ENCODE measurements at regions not wholly inside any gene's neighbourhood (a gene's known extent, or its start where the extent isn't known, plus 50 kb on each side); places are given as distances from the start of the nearest gene placed in this dataset.

DNA sequence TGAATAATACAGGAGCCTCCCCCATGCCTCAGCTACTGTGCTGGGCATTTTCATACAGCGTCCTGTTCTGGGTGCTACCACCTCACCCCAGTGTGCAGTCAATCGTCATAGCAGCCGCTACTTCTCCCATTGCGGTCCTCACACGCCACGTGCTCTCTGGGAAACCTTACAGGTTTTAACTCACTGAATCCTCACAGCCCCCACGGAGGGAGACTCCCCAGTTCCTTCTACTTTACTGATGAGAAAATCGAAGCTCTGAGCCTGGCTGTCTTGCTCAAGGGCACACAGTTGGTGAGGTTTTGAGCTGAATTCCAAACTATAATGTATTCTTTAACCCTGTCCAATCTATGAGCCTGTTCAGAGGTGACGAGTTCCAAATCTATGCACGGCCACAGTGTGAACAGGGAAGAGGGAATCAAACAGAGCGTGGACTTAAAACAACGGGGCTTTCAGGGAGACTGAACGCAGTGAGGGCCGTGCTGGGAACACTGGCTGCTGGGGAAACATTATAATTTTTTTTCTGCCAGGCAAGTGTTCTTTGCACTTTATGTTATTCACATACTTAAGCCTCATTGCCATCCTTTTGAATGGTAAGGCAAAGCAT lies 421.5 kb downstream of the BRD1 start:
- Histone ChIP-seq H3K4me3 (no peak overlapping the region), H3K36me3 (no peaks in the 10 kb centered on the region), H3K27me3 (peaks cover 0 to 52% (median 0%) of the 10 kb centered on the region in 3 donors), H3K4me1 (no peaks in the 10 kb centered on the region), H3K27ac (no peak overlapping the region), H3K9me3 (peaks cover 0 to 9% (median 3%) of the 10 kb centered on the region in 4 donors)
- 61 to 71% (median 69%) methylated on average over 14 of the region's 14 CpGs for WGBS, 5 donors
- DNase-seq = peak in 1 of 2 donors; percentile 8
- TF ChIP-seq, protein P1, sequence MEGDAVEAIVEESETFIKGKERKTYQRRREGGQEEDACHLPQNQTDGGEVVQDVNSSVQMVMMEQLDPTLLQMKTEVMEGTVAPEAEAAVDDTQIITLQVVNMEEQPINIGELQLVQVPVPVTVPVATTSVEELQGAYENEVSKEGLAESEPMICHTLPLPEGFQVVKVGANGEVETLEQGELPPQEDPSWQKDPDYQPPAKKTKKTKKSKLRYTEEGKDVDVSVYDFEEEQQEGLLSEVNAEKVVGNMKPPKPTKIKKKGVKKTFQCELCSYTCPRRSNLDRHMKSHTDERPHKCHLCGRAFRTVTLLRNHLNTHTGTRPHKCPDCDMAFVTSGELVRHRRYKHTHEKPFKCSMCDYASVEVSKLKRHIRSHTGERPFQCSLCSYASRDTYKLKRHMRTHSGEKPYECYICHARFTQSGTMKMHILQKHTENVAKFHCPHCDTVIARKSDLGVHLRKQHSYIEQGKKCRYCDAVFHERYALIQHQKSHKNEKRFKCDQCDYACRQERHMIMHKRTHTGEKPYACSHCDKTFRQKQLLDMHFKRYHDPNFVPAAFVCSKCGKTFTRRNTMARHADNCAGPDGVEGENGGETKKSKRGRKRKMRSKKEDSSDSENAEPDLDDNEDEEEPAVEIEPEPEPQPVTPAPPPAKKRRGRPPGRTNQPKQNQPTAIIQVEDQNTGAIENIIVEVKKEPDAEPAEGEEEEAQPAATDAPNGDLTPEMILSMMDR (IDR thresholded peaks at IDR 0.05) = no peak
- TF ChIP-seq POLR2A (IDR thresholded peaks at IDR 0.05) (no peak), POLR2AphosphoS5 (IDR thresholded peaks at IDR 0.05) (no peak), EP300 (IDR thresholded peaks at IDR 0.05) (no peak)
- intact Hi-C loops (cut with DNase I; ENCODE audit: low total_unique reads) = no loop called here

DNA sequence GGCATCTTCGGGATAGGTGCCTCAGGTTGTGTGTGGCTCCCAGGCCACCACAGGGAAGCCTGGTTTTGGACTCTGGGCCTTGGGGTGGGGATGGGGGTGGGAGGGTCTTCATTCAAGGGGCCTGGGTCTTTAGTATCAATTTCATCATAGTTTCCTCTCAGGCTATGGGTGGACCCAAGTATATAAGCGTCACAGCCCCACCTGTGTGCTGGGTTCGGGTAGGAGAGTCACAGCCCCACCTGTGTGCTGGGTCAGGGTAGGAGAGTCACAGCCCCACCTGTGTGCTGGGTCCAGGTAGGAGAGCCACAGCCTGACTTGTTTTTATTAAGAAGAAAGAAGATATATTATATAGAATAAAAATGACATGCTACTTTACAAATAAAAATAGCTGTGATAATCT lies 422.1 kb downstream of the BRD1 start:
- Histone ChIP-seq H3K27me3 (peaks cover 0 to 53% (median 0%) of the 10 kb centered on the region in 3 donors), H3K27ac (no peak overlapping the region), H3K36me3 (no peaks in the 10 kb centered on the region), H3K4me1 (no peaks in the 10 kb centered on the region), H3K4me3 (no peak overlapping the region), H3K9me3 (peaks cover 0 to 9% (median 3%) of the 10 kb centered on the region in 4 donors)
- intact Hi-C loops (cut with DNase I; ENCODE audit: low total_unique reads) = no loop called here
- peak in 1 of 2 donors; percentile 8 for DNase-seq
- TF ChIP-seq, protein P1 (IDR thresholded peaks at IDR 0.05) = no peak
- no peak for TF ChIP-seq POLR2A (IDR thresholded peaks at IDR 0.05)
- TF ChIP-seq POLR2AphosphoS5 (IDR thresholded peaks at IDR 0.05) = no peak
- TF ChIP-seq EP300 (IDR thresholded peaks at IDR 0.05) = no peak
- WGBS, 5 donors = 56 to 86% (median 57%) methylated on average over 3 of the region's 3 CpGs

DNA sequence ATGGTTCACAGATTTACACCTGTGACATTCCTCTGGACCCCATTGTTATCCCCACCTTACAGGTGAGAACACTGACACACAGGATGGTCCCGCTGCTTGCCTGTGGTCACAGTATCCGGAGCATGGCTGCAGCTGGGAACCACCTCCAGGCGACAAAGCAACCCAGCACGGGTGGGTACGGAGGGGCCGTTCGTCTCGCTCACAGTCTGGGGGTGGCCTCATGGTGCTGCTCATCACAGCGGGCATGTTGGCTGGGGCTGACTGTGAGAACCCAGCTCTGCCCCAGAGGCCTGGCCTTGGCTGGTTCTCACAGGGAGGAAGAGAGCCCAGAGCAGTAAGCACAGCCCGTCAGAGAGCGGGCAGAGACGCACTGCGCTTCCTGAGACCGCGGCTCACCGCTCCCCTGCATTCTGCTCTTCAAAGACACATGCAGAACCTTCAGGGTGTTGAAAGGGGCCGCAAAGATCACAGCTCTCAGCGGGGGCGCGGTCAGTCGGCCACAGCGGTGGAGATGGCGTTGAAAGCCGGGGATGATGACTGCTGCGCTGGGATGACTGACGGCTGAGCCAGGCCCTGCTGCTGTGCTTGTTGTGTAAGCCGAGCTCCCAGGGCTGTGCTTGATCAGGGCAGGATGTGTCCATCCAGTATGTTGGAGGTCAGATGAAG lies 423.0 kb downstream of the BRD1 start:
- 66 to 76% (median 70%) methylated on average over 22 to 27 of the region's 27 CpGs for WGBS, 5 donors
- intact Hi-C loops (cut with DNase I; ENCODE audit: low total_unique reads) = no loop called here
- Histone ChIP-seq H3K4me3 (no peak overlapping the region), H3K4me1 (no peaks in the 10 kb centered on the region), H3K9me3 (peaks cover 0 to 4% (median 0%) of the 10 kb centered on the region in 4 donors), H3K36me3 (no peaks in the 10 kb centered on the region), H3K27me3 (peaks cover 0 to 61% (median 0%) of the 10 kb centered on the region in 3 donors), H3K27ac (no peak overlapping the region)
- TF ChIP-seq POLR2A (IDR thresholded peaks at IDR 0.05) = no peak
- TF ChIP-seq EP300 (IDR thresholded peaks at IDR 0.05) = no peak
- TF ChIP-seq, protein P1 (IDR thresholded peaks at IDR 0.05) = no peak
- no peak for TF ChIP-seq POLR2AphosphoS5 (IDR thresholded peaks at IDR 0.05)
- peak in 1 of 2 donors; percentile 23 for DNase-seq

DNA sequence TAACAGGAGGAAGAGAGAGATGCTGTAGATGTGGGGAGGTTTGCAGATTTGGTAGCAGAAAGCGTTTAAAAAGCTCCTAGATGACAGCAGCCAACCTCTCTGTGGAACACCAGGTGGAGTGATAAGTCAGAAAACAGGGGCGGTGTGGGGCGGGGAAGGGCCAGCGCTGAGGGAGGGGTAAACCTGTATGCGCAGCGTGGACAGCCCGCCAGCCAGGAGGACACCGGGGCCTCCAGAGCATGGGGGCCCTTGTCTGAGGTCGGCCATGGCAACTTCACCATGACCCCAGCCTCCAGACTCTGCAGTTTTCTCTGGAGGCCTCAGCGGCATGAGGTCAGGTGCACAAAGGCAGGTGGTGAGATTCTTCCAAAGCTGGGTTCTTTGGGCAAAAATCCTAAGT lies 423.7 kb downstream of the BRD1 start:
- H3K27ac ChIP-seq = no peak overlapping the region

More for the DNA sequence above, 423.7 kb downstream of the BRD1 start:
- intact Hi-C loops (cut with DNase I; ENCODE audit: low total_unique reads) = no loop called here
- Histone ChIP-seq H3K9me3 (no peaks in the 10 kb centered on the region), H3K27me3 (peaks cover 0 to 64% (median 0%) of the 10 kb centered on the region in 3 donors), H3K4me1 (no peaks in the 10 kb centered on the region), H3K4me3 (no peak overlapping the region), H3K36me3 (no peaks in the 10 kb centered on the region)
- DNase-seq = peak in 1 of 2 donors; percentile 14
- 73 to 88% (median 87%) methylated on average over 10 of the region's 10 CpGs for WGBS, 5 donors
- TF ChIP-seq, protein P1 (IDR thresholded peaks at IDR 0.05) = no peak
